ENCODE measurements at regions not wholly inside any gene's neighbourhood (a gene's known extent, or its start where the extent isn't known, plus 50 kb on each side); places are given as distances from the start of the nearest gene placed in this dataset.
A peak's percentile ranks its signal among the peaks of the same experiment; 100 is the strongest.

- no peak for DNase-seq
These were observed 359.9 kb downstream of the SIPA1L2 start for GRCh38 chr1:232269988-232270387.

GRCh38 chr1:232267837-232268598 is 361.9 kb downstream of the SIPA1L2 start:
- DNase-seq = no peak

GRCh38 chr1:232267092-232267836 is 362.7 kb downstream of the SIPA1L2 start:
- DNase-seq = no peak

- no peak for DNase-seq
These were observed 366.5 kb downstream of the SIPA1L2 start for GRCh38 chr1:232263452-232263851.

GRCh38 chr1:232262991-232263390 is 366.9 kb downstream of the SIPA1L2 start:
- no peak for DNase-seq

- DNase-seq = no peak
These were observed 369.1 kb downstream of the SIPA1L2 start for GRCh38 chr1:232260861-232261260.

GRCh38 chr1:232260045-232260444 is 369.9 kb downstream of the SIPA1L2 start:
- no peak for DNase-seq

- no peak for DNase-seq
These were observed 370.6 kb downstream of the SIPA1L2 start for GRCh38 chr1:232259333-232259732.

- no peak for DNase-seq
These were observed 377.3 kb downstream of the SIPA1L2 start for GRCh38 chr1:232252546-232253118.

GRCh38 chr1:232250838-232251237 is 379.1 kb downstream of the SIPA1L2 start:
- no peak for DNase-seq

- no peak for DNase-seq
These were observed 379.8 kb downstream of the SIPA1L2 start for GRCh38 chr1:232249861-232250777.

- DNase-seq = no peak
These were observed 380.6 kb downstream of the SIPA1L2 start for GRCh38 chr1:232249339-232249738.

- DNase-seq = no peak
These were observed 381.6 kb downstream of the SIPA1L2 start for GRCh38 chr1:232248276-232248820.

- DNase-seq = no peak
These were observed 382.3 kb downstream of the SIPA1L2 start for GRCh38 chr1:232247669-232248068.

GRCh38 chr1:232244426-232244825 is 385.5 kb downstream of the SIPA1L2 start:
- no peak for DNase-seq

- DNase-seq = no peak
These were observed 389.9 kb downstream of the SIPA1L2 start for GRCh38 chr1:232239998-232240397.

- no peak for DNase-seq
These were observed 390.4 kb downstream of the SIPA1L2 start for GRCh38 chr1:232239522-232239921.

GRCh38 chr1:232238009-232238408 is 391.9 kb downstream of the SIPA1L2 start:
- DNase-seq = no peak

- no peak for DNase-seq
These were observed 402.6 kb downstream of the SIPA1L2 start for GRCh38 chr1:232227306-232227705.

- DNase-seq = peak; percentile 46
These were observed 403.7 kb downstream of the SIPA1L2 start for GRCh38 chr1:232226197-232226712.

GRCh38 chr1:232225336-232226131 is 404.4 kb downstream of the SIPA1L2 start:
- no peak for DNase-seq
